Panc1 (cell line): ENCODE measurements at regions not wholly inside any gene's neighbourhood (a gene's known extent, or its start where the extent isn't known, plus 50 kb on each side); places are given as distances from the start of the nearest gene placed in this dataset.

Experiments used
- POLR2AphosphoS5 ChIP-seq: IDR thresholded peaks from 2 replicates; pipeline ENCODE4 v1.6.1; 2012; ENCODE audit warnings: mild to moderate bottlenecking, low read depth, low read length, moderate library complexity
- TCF7L2 ChIP-seq: IDR thresholded peaks from 2 replicates; pipeline ENCODE4 v1.6.1; 2011; ENCODE audit warnings: mild to moderate bottlenecking, low read depth, low read length, inconsistent platforms
- TF ChIP-seq, protein P1 (sequence below): fragments of 450-650 bp; IDR thresholded peaks from 2 replicates; pipeline ENCODE4 v1.5.1; 2017; ENCODE audit warnings: mild to moderate bottlenecking

DNA sequence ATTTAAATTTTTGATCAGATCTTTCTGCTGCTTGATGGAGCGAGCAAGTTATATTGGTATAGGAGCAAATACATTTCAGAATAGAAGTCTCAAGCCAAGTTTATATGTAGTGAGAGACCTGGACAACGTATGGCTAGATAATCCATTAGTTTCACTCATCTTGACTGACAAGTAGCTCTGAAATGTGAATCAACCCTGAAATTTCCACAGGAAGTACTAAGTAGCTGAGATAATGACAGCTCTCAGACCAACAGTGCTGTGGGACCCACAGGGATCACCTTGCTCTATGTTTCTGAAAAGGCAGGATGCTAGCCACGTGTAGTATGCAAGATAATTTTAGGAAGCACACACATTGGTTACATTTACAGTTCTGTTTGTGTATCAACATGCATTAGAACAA, 258.6 kb upstream of the FOXN3 start:
- TF ChIP-seq, protein P1, sequence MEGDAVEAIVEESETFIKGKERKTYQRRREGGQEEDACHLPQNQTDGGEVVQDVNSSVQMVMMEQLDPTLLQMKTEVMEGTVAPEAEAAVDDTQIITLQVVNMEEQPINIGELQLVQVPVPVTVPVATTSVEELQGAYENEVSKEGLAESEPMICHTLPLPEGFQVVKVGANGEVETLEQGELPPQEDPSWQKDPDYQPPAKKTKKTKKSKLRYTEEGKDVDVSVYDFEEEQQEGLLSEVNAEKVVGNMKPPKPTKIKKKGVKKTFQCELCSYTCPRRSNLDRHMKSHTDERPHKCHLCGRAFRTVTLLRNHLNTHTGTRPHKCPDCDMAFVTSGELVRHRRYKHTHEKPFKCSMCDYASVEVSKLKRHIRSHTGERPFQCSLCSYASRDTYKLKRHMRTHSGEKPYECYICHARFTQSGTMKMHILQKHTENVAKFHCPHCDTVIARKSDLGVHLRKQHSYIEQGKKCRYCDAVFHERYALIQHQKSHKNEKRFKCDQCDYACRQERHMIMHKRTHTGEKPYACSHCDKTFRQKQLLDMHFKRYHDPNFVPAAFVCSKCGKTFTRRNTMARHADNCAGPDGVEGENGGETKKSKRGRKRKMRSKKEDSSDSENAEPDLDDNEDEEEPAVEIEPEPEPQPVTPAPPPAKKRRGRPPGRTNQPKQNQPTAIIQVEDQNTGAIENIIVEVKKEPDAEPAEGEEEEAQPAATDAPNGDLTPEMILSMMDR: no peak
- no peak for TF ChIP-seq POLR2AphosphoS5
- no peak for TF ChIP-seq TCF7L2
